Breast epithelium (tissue), 3 donors: ENCODE measurements at regions not wholly inside any gene's neighbourhood (a gene's known extent, or its start where the extent isn't known, plus 50 kb on each side); places are given as distances from the start of the nearest gene placed in this dataset.

ENCODE experiments used
- POLR2A ChIP-seq: fragments of 450-650 bp; IDR thresholded peaks from one replicate; pipeline ENCODE4 v1.6.1; 2016; ENCODE audit warnings: antibody characterized with exemption, mild to moderate bottlenecking, moderate library complexity
- POLR2AphosphoS5 ChIP-seq, 3 donors: sonication (generic); formaldehyde crosslinking; IDR thresholded peaks; one replicate each; pipeline ENCODE4 v1.6.1; 2017; ENCODE audit warnings: antibody characterized with exemption in 3 of 3
- TF ChIP-seq, protein P1 (sequence below), 3 donors: fragments of 450-650 bp; IDR thresholded peaks; one replicate each; pipeline ENCODE4 v1.5.1; 2016 to 2017; ENCODE audit warnings: antibody characterized with exemption in 3 of 3, mild to moderate bottlenecking in 3 of 3, moderate library complexity in 3 of 3

DNA sequence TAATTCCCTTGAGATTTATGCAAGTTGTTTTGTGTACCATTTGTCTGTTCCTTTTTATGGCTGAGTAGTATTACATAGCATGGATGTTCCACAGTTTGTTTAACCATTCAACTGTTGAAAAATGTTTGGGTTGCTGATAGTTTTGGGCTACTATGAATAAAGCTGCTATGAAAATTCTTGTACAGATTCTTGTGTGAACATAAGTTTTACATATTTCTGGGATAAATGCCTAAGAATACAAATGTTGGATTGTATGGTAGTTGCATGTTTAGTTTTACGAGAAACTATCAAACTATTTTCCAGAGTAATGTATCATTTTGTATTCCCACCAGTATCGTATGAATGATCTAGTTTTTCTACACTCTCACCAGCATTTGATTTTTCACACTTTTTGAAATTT, 407.3 kb downstream of the PLCL1 start:
- TF ChIP-seq, protein P1, sequence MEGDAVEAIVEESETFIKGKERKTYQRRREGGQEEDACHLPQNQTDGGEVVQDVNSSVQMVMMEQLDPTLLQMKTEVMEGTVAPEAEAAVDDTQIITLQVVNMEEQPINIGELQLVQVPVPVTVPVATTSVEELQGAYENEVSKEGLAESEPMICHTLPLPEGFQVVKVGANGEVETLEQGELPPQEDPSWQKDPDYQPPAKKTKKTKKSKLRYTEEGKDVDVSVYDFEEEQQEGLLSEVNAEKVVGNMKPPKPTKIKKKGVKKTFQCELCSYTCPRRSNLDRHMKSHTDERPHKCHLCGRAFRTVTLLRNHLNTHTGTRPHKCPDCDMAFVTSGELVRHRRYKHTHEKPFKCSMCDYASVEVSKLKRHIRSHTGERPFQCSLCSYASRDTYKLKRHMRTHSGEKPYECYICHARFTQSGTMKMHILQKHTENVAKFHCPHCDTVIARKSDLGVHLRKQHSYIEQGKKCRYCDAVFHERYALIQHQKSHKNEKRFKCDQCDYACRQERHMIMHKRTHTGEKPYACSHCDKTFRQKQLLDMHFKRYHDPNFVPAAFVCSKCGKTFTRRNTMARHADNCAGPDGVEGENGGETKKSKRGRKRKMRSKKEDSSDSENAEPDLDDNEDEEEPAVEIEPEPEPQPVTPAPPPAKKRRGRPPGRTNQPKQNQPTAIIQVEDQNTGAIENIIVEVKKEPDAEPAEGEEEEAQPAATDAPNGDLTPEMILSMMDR (IDR thresholded peaks at IDR 0.05): no peak
- TF ChIP-seq POLR2A (no peak), POLR2AphosphoS5 (IDR thresholded peaks at IDR 0.05) (no peak)
